HG02885 (cell line): ENCODE measurements at regions not wholly inside any gene's neighbourhood (a gene's known extent, or its start where the extent isn't known, plus 50 kb on each side); places are given as distances from the start of the nearest gene placed in this dataset.

Experiments
- ATAC-seq: cut with Tn5 transposase; IDR thresholded peaks from one replicate; pipeline ENCODE4 v1.9.1; 2021; ENCODE audit warnings: mild to moderate bottlenecking; ENCODE audit not compliant: unreplicated experiment, poor library complexity

GRCh38 chr6:19613678-19614077, 223.5 kb upstream of the ID4 start:
- no peak for ATAC-seq

- ATAC-seq, result no peak
These were observed 221.1 kb upstream of the ID4 start for GRCh38 chr6:19616022-19616421.

GRCh38 chr6:19632230-19632629, 204.9 kb upstream of the ID4 start:
- no peak for ATAC-seq

- ATAC-seq, result no peak
These were observed 204.4 kb upstream of the ID4 start for GRCh38 chr6:19632786-19633185.

- ATAC-seq, result no peak
These were observed 201.4 kb upstream of the ID4 start for GRCh38 chr6:19635728-19636127.

- ATAC-seq, result no peak
These were observed 200.2 kb upstream of the ID4 start for GRCh38 chr6:19637010-19637409.

- no peak for ATAC-seq
These were observed 198.2 kb upstream of the ID4 start for GRCh38 chr6:19638931-19639330.

GRCh38 chr6:19643287-19643686, 193.9 kb upstream of the ID4 start:
- ATAC-seq, result no peak

GRCh38 chr6:19643713-19644112, 193.5 kb upstream of the ID4 start:
- no peak for ATAC-seq

DNA sequence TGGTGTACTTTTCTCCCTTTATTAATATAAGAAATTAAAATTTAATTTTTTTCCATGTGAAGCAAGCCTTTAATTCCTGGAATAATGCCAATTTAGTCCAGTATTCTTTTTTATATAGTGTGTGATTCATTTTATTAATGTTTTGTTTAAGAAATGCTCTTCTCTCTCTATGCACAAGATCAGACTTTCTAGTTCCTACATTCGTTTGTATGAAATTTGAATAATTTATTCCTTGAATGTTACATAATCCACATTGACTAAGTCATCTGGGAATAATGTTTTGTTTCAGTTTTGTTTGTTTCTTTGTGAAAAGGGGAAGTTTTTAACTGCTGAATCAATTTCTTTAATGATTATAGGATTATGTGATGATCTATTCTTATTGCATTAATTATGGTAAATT, 181.4 kb upstream of the ID4 start:
- ATAC-seq, result no peak

DNA sequence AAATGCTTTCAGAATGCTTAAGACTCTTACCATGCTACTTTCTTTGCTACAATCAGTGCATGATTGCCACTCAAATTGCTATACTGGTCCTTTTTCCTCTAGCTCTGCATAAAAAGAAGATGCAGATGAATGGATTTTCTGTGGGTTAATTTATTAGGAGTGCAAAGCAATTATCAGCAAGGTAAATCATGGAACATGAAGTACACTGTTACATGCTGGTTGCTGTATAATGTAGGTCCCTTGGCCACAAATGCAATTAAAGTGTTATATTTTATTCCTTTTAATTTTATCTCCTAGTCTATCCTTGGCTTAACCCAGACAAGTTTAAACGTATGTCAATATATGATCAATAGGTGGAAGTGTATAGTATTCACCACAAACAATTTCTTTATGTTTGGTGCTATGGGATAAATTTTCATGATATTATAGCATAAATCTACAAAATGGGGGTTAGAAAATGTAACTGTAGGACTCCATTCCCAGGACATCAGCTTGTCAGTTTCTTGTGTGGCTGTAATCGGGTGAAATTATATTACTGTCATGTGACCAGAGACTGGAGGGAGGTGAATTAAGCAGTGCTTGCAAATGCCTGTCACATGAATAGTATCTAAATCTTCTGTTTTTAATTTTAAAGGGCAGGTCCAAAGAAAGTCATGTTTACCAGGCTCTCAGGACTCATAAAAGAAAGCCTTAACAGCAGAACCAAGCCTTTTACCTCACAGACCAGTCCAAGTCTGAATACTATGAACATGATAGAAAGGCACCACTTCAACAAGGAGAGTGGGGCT, 176.9 kb upstream of the ID4 start:
- no peak for ATAC-seq

- no peak for ATAC-seq
These were observed 174.3 kb upstream of the ID4 start for GRCh38 chr6:19662911-19663310.

DNA sequence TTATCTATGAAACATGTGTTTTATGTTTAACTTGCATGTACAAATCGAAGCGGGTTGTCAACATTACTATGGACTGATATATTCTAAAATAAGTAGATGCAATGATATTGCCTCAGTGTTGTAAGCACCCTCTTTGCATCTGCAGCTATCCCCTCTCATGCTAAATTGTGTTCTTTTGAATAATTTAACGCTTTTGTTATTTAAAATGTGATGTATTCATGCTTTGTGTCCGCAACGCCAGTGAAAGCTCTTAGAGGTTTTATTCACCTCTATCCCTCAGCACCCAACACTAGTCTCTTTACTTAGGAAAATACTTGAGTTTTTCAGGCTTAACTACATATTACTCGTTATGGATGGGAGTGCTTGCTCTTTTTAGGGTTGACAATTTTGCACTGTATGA, 173.7 kb upstream of the ID4 start:
- ATAC-seq, result no peak

DNA sequence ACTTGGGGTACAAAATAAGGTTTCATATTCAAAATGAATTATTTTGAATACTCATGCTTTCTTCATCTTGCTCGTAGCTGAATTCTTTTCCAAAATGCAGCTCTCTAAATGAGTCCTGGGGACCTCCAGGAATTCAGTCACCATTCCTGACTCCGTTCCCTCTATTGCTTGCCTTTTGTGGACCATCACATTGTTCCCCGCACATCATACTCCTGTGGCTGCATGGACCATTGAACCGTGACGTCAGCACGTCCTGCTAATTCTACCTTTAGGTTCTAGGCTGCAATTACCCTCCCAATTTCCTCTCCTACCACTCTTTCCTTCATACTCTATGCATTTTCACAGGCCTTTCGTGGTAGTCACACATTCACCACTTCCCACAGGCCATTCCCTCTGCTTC, 173.1 kb upstream of the ID4 start:
- ATAC-seq, result no peak

- ATAC-seq, result no peak
These were observed 172.1 kb upstream of the ID4 start for GRCh38 chr6:19664878-19665612.

DNA sequence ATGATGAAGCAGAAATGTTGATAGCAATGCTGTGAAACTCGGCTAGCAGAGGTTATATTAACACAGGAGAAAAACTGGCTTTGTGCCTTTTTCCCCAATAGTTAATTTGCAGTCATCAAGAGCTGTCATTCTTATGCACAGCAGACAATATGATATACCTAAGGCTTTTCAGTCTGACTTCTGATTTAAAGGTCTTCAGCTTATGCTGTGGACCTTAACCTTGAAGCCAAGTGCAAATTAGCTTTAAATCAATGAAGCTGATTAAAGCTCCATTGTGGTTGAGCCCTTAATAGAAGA, 171.6 kb upstream of the ID4 start:
- ATAC-seq, result no peak

- no peak for ATAC-seq
These were observed 168.5 kb upstream of the ID4 start for GRCh38 chr6:19668710-19669109.

DNA sequence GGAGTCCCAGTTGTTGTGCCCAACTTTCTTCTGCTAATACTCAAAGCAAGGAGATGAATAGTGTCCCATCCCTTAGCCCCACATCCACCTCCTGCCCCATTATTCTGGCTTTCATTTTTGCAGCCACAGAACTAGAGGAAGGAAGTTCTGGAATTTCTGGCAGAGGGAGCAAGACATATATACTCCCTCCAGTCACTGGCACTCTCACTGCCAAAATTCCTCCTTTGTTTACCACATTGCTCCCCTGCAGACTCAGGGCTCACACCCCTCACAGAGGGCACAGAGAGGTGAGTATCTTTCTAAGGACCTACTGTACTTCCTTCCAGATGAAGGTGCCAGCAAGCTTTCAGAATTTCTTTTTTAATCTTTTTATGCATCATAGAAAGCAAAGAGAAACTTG, 168.0 kb upstream of the ID4 start:
- no peak for ATAC-seq

DNA sequence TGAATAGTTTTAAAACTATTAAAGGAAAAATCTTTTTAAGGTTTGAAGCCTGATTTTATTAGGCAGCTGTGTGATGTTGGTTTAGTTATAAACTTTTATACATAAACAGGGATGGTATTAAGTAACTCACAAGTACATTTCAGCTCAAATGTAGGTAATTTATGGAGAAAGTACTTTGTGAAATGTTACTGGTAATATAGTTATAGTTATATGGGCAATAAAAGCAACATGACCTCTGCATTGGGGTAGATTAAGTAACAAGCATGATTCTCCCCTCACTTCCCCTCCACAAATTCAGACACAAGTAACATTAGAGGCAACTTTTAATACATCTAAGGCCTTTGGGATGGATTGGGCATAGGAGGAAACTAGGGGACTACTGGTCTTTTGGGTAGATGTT, 154.3 kb upstream of the ID4 start:
- no peak for ATAC-seq

GRCh38 chr6:19690325-19691075, 146.7 kb upstream of the ID4 start:
- ATAC-seq, result no peak

DNA sequence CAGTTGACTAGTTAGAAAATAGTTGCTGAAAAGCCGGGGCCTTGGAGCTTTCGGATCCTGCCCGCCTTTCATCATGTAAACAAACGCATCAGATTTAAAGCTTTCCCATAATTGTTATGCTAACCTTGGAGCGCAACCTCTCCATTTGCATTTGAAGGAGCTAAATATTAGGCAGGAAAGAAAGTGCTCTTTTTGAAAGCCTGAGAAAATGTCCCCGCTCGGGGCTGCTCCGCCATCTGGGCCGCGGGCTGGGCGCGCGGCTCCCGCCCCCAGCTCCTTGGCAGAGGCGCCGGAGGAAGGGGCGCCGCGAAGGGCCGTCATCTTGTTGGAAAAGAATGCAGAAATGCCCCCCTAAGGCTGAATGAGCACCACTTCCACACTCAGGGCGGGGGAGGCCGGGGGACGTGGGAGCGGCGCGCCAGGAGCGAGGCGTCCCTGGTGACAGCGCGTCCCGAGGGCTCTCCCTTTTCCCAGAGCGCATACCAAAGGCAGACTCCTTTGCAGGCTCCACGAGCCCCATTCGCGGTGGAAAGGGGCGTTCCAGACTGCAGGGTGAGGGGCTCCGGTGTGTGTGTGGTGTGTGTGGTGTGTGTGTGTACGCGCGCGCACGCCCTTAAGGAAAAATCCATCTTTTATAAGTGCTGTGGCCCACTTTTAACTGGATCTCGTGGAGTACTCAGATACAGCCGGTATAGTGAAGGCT, 145.6 kb upstream of the ID4 start:
- no peak for ATAC-seq
